NCI-H82 (cell line): ENCODE measurements at regions not wholly inside any gene's neighbourhood (a gene's known extent, or its start where the extent isn't known, plus 50 kb on each side); places are given as distances from the start of the nearest gene placed in this dataset.

Experiments
- DNase-seq: peaks from one replicate; lab custom pipeline; 2025; lab: John Stamatoyannopoulos, UW

GRCh38 chr12:94031763-94032162 is 116.6 kb upstream of the PLXNC1 start:
- no peak for DNase-seq

GRCh38 chr12:94032368-94032767 is 116.0 kb upstream of the PLXNC1 start:
- no peak for DNase-seq

DNA sequence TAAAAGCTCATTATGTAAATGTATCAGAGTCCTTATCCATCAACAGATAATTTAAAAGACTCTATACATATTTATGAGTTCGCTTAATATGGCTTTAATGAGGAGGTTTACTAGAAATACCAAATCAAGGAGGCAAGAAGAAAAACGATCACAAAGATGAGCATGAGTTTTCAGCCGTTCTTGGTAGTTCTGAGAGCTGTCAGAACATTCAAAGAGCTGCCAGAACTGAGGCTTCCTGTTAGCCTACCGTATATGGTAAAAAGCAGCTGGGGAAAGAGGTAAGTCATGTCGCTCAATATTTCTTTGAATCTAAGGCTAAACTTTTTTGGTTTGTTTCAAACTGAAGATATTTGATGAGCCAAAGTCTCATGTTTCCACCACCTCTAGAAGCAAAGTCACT is 115.3 kb upstream of the PLXNC1 start:
- no peak for DNase-seq

DNA sequence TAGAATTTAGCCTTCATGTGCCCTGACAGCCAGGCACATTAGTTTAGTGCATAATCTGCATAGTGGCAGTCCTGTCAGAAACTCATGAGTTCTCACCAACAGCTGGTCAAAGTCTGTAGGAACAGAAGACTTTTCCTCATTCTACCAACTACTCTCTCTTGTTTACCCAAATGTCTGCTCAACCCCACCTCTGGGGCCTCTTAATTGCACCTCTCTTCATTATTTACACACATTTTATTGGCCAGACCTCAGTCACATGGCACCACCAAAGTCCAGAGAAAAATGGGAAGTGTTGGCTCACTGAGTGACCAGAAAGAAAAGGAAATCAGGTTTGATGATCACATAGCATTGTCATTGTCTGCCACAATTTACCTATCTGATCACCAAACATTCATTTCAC is 114.6 kb upstream of the PLXNC1 start:
- no peak for DNase-seq

- no peak for DNase-seq
These were observed 110.9 kb upstream of the PLXNC1 start for GRCh38 chr12:94037444-94037843.

DNA sequence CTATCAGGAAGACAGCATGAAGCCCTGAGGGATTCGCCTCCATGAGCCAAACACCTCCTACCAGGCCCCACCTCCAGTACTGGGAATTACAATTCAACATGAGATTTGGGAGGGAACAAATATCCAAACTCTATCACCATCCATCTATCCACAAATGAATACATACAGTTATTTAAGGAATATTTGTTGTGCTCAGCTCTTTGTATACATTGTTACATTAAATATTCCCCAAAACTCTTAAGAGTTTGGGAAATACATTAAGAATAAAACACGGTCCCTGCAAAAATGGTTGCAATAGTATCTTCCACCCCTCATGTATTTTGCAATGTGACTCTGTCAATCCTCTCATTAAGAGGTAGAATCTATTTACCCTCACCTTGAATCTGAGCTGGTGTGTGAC is 109.8 kb upstream of the PLXNC1 start:
- no peak for DNase-seq

DNA sequence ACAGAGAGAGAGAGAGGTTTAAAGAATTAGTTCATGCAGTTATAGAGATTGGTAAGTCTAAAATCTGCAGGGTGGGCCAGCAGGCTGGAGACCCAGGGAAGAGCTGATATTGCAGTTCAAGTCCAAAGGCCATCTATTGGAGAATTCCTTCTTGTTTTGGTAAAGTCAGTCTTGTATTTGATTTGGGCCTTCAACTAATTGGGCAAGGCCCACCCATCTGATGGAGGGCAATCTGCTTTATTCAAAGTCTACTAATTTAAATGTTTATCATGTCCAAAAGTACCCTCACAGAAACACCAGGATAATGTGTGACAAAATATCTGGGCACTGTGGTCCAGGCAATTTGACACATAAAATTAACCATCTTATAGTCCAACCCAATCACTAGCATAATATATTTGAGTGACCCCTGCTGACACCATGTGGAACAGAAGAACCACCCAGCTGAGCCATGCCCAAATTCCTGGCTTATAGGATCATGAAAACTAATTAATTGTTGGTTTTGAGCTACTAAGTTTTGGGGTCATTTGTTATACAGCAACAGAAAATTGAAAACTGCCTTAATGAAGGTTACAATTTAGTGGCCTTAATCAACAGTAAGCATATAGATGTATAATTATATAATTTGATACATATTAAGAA is 109.1 kb upstream of the PLXNC1 start:
- DNase-seq: no peak

GRCh38 chr12:94039914-94040313 is 108.5 kb upstream of the PLXNC1 start:
- no peak for DNase-seq

DNA sequence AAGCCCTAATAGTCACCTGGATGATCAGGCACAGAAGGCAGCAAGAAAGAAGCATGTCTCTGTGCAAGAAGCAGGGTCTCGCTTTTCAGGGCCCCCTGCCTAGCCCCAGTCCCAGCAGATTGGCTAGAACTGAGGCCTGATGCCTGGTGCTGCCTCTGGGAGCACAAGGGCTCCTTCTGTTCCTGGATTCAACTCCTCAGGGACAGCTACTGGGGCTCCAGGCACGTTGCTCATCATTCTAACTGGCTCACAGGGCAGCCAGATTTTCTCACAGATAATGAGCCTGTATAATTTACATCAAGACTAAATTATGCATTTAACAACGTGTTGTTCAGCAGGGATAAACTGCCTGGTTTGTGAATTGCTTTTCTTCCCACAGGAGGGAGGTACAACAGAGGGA is 106.5 kb upstream of the PLXNC1 start:
- DNase-seq: peak; percentile 7

DNA sequence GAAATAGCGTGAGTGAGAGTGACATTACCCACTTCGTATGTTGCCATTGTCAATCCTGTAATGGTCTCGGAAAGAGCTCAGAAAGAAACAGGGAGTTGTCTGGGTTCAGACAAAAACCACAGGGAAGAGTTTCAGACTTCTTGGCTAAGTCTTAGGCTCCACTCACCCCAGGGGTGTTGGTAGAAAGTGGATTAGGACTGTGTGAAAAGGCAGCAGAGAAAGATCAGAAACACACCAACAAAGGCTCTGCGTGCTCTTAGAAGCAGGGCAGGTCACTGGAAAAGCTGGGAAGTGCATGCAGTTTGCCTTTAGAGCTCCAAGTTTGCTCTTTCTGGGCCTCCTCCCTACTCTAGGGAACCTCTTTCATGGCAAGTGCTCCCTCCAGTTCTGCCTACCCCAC is 106.1 kb upstream of the PLXNC1 start:
- peak; percentile 22 for DNase-seq

- peak; percentile 25 for DNase-seq
These were observed 101.6 kb upstream of the PLXNC1 start for GRCh38 chr12:94046626-94047410.

GRCh38 chr12:94047781-94048567 is 100.4 kb upstream of the PLXNC1 start:
- DNase-seq: peak; percentile 83

DNA sequence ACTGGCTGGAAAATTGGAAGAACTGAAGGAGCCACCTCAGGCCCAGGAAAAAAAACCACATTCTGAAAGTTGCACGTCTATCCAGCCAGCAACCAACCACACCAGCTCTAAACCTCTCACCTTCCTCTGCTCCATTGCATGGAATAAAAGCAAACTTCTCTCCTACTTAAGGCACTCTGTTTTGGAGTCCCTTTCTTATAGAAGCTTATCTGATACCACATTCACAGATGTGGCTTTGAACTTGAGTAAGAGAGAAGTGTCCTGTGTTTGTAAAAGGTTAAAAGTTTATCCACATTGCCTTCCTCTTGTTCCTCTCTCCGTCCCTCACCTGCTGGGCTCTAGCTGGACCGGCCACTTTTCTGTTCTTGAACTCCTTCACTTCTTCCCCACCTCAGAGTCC is 99.6 kb upstream of the PLXNC1 start:
- no peak for DNase-seq

DNA sequence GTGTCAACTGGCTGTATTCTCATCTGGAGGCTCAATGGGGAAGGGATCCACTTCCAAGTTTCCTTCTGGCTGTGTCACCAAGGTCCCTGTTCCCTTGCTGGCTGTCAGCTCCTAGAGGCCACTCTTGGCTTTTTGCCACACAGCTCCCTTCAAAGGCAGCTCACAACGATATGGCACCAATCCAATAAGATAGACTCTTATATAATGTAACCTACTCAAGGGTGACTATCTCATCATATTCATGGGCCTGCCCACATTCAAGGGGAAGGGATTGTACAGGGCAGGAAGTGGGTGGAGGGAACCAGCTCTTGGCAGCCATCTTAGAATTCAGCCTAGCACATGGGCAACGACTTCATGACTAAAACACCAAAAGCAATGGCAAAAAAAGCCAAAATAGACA is 98.7 kb upstream of the PLXNC1 start:
- DNase-seq: peak; percentile 43

GRCh38 chr12:94053676-94054075 is 94.7 kb upstream of the PLXNC1 start:
- DNase-seq: no peak

DNA sequence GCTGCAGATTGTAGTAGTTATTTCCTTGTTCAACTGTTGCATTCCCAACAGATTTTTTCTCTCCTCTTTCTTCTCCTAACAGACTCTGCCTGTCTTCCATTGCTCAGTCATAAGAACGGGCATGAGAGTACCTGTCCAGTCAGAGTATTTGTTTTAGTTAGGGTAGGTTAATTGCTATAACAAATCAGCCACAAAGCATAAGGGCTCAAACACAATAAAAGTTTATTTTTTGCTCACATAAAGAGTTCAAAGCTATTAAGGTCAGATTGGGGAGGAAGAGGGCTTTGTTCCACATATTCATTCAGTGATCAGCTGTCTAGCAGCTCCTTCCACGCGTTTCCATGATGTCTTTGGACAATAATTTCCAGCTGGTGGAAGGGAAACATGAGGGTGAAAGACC is 92.8 kb upstream of the PLXNC1 start:
- DNase-seq: peak; percentile 48

DNA sequence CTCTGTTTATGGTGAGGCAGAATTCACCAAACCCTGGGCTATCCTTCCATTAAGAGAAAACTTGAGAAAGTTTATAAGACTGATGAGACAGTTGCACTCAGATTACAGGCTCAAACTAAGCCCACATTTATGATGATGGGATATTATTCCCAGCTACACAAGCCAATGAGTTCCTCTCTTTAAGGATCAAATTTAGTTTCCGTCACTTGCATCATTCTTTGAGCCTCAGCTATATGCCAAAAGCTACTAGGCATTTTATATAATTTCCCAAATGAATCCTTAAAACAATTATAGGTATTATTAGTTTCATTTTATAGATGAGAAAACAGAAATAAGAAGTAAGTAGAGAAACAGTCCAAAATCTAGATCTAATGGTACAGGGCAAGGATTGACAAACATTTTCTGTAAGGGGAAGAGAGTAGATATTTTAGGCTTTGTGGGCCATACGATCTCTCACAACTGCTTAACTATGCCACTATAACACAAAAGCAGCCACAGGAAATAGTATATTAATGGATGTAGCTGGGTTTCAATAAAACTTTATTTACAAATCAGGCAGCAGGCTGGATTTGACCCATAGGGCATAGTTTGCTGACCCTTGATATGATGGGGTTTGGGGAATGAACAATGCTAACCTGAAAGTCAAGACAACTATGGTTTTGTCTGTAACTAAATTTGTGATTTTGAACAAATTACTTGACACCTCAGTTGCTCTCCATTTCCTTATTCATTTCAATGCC is 91.8 kb upstream of the PLXNC1 start:
- DNase-seq: no peak

DNA sequence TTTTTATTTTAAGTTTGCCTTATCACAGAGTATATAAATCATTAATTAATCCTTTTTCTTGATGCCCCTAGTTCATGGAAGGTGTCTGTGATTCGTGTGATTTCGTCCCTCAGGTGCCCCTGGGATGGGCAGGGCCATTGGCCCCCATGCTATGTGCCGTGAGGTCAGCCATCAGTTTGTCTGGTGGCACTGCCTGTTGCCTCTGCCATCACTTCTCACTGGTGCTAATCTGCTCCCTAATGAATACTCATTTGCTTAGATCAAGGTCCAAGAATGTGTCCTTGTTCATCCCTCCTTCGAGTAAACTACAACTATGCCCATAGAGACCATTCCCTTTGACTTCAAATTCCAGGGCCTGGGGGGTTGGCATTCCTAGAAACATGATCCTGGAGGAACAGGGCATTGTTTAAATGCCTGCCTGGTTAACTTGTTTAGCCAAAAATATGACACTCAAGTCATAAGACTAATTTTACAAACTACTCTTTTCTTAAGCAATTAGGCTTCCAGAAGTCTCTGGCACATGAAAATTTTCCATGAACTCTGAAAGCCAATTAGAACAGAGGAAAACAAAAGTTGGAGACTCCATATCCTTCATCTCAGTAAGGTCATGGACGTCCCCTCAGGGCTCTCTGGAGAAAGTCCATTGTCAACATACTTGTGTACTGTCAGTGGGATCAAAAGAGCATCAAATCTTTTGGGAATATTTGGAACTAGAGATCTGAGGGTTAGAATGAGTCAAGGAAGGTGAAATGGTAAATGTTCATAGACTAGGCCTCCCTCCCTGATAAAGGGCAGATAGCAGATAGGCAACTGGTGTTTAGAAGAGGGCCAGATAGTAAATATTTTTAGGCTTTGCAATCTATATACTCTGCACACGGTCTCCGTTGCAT is 90.9 kb upstream of the PLXNC1 start:
- DNase-seq: no peak

DNA sequence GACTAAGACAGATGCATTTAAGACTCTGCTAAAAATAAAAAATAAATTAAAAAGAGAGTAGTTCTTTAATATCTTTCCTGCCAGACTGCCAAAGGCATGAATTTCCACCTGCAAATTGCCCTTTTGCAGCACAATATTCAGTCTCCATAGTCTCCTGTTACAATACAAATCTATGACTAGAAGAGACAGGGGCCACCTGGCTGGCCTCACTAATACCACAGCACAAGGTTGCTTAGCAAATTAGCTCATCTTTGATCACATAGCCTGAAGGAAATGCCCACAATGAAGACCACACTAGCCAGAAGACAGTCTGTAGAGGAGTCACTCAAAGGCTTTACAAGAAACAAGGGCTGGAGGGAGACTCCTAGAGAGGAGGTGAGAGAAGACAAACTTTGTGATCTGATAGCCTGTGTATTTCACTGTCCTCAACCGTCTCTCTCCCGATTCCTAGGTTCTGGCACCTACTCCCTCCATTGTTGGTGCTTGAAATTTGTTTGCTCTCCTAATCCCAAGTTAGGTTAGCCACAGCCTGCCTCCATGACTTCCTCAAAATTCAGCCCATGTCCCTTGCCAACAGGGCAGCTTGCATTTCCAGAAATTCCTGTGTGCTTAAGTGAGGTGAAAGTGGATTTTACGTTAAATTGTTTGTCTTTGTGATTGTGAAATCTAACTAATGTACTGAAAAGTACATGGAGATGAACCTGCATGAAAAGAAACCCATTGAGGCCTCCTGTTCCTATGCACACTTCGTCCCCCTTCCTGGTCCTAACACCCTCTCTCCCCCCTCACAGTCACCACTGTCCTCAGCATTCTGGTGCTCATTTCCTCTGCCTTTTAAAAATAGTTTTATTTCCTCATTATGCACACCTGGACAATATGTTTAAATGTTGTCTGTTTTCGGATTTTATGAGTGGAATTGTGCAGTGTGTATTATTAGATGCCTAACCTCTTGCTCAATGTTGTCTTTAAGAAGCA is 88.7 kb upstream of the PLXNC1 start:
- DNase-seq: peak; percentile 14

GRCh38 chr12:94062194-94062593 is 86.2 kb upstream of the PLXNC1 start:
- no peak for DNase-seq
